ENCODE measurements at regions not wholly inside any gene's neighbourhood (a gene's known extent, or its start where the extent isn't known, plus 50 kb on each side); places are given as distances from the start of the nearest gene placed in this dataset.
"Not testable (repeated sequence)": the region's sequence is repeated elsewhere in the genome, so short reads cannot be mapped to it uniquely, and the experiment has no call there.

- not testable (repeated sequence) for FAIRE-seq
Measured at GRCh38 chr2:87354102-87354501, 332.5 kb upstream of the PLGLB1 start.

GRCh38 chr2:87360250-87360649 is 338.6 kb upstream of the PLGLB1 start:
- FAIRE-seq: not testable (repeated sequence)

GRCh38 chr2:87360927-87361326 is 339.3 kb upstream of the PLGLB1 start:
- FAIRE-seq: not testable (repeated sequence)

- FAIRE-seq: not testable (repeated sequence)
Measured at GRCh38 chr2:87361805-87362204, 340.2 kb upstream of the PLGLB1 start.

GRCh38 chr2:87364379-87364778 is 342.7 kb upstream of the PLGLB1 start:
- FAIRE-seq: not testable (repeated sequence)

- FAIRE-seq: not testable (repeated sequence)
Measured at GRCh38 chr2:87365038-87365437, 343.4 kb upstream of the PLGLB1 start.

GRCh38 chr2:87386063-87386560 is 361.8 kb upstream of the PLGLB2 start:
- FAIRE-seq: not testable (repeated sequence)

GRCh38 chr2:87395784-87396183 is 352.1 kb upstream of the PLGLB2 start:
- FAIRE-seq: not testable (repeated sequence)

- not testable (repeated sequence) for FAIRE-seq
Measured at GRCh38 chr2:87396551-87397265, 351.2 kb upstream of the PLGLB2 start.

GRCh38 chr2:87397276-87398065 is 350.4 kb upstream of the PLGLB2 start:
- FAIRE-seq: not testable (repeated sequence)

GRCh38 chr2:87398567-87399305 is 349.2 kb upstream of the PLGLB2 start:
- not testable (repeated sequence) for FAIRE-seq

- FAIRE-seq: no peak
Measured at GRCh38 chr2:87401726-87402345, 346.1 kb upstream of the PLGLB2 start.

GRCh38 chr2:87403893-87404175 is 344.1 kb upstream of the PLGLB2 start:
- FAIRE-seq: no peak

- FAIRE-seq: not testable (repeated sequence)
Measured at GRCh38 chr2:87404411-87405255, 343.3 kb upstream of the PLGLB2 start.

GRCh38 chr2:87405531-87406216 is 342.2 kb upstream of the PLGLB2 start:
- FAIRE-seq: not testable (repeated sequence)

- FAIRE-seq: not testable (repeated sequence)
Measured at GRCh38 chr2:87406406-87407175, 341.3 kb upstream of the PLGLB2 start.

GRCh38 chr2:87409601-87410000 is 338.3 kb upstream of the PLGLB2 start:
- not testable (repeated sequence) for FAIRE-seq

GRCh38 chr2:87410371-87410770 is 337.5 kb upstream of the PLGLB2 start:
- FAIRE-seq: not testable (repeated sequence)

GRCh38 chr2:87412036-87412820 is 335.7 kb upstream of the PLGLB2 start:
- FAIRE-seq: not testable (repeated sequence)
